Keratinocyte (primary cell): ENCODE measurements at regions not wholly inside any gene's neighbourhood (a gene's known extent, or its start where the extent isn't known, plus 50 kb on each side); places are given as distances from the start of the nearest gene placed in this dataset.

ENCODE experiments used
- DNase-seq: peaks from one replicate; pipeline ENCODE4 v3.0.0-alpha.2; 2011; ENCODE audit warnings: low read depth, missing footprints, low spot score
- FAIRE-seq: peaks from 2 replicates; lab custom pipeline; 2011; peaks lifted over from hg19 to GRCh38; lab: Jason Lieb, UNC
- H2AFZ ChIP-seq: 2 replicates; pipeline ENCODE4 v1.6.0; 2012; ENCODE audit warnings: low read length, control low read depth, inconsistent platforms; ENCODE audit not compliant: control insufficient read depth
- H3K27ac ChIP-seq: 2 replicates; pipeline ENCODE4 v1.5.1; 2011; ENCODE audit warnings: low read length; ENCODE audit not compliant: control insufficient read depth, insufficient read depth
- H3K27me3 ChIP-seq: 3 replicates; pipeline ENCODE4 v1.6.0; 2011; ENCODE audit warnings: low read length; ENCODE audit not compliant: control insufficient read depth, insufficient read depth; ENCODE audit errors: extremely low read depth
- H3K36me3 ChIP-seq, 2 experiments: 2 replicates in 1 of 2; 3 replicates in 1 of 2; pipeline ENCODE4 v1.5.1; 2011; ENCODE audit warnings: low read length in 2 of 2, mild to moderate bottlenecking in 1 of 2; ENCODE audit not compliant: control insufficient read depth in 2 of 2, insufficient read depth in 2 of 2; ENCODE audit errors: extremely low read depth in 1 of 2
- H3K4me1 ChIP-seq: 3 replicates; pipeline ENCODE4 v1.5.1; 2011; ENCODE audit warnings: low read length; ENCODE audit not compliant: control insufficient read depth, insufficient read depth; ENCODE audit errors: extremely low read depth
- H3K4me2 ChIP-seq: 3 replicates; pipeline ENCODE4 v1.6.0; 2011; ENCODE audit warnings: low read depth, low read length; ENCODE audit not compliant: control insufficient read depth, insufficient read depth; ENCODE audit errors: extremely low read depth
- H3K4me3 ChIP-seq, 3 experiments: fragments of 200-600 bp in 1 of 3; sonication (generic) in 1 of 3; 2 replicates in 2 of 3; 3 replicates in 1 of 3; pipeline ENCODE4 v1.5.1; 2011 to 2016; ENCODE audit warnings: low read length in 3 of 3, mild to moderate bottlenecking in 3 of 3, control low read depth in 2 of 3, inconsistent platforms in 1 of 3, low read depth in 1 of 3, mixed read lengths in 1 of 3, mixed run types in 1 of 3, moderate library complexity in 1 of 3; ENCODE audit not compliant: control insufficient read depth in 2 of 3, insufficient read depth in 2 of 3; ENCODE audit errors: extremely low read depth in 1 of 3
- H3K79me2 ChIP-seq: 2 replicates; pipeline ENCODE4 v1.6.0; 2012; ENCODE audit warnings: low read length; ENCODE audit not compliant: control insufficient read depth, insufficient read depth
- H3K9ac ChIP-seq: 3 replicates; pipeline ENCODE4 v1.6.0; 2011; ENCODE audit warnings: low read length; ENCODE audit not compliant: control insufficient read depth, insufficient read depth; ENCODE audit errors: extremely low read depth
- H3K9me1 ChIP-seq: 3 replicates; pipeline ENCODE4 v1.6.0; 2011; ENCODE audit warnings: low read length; ENCODE audit not compliant: control insufficient read depth, insufficient read depth; ENCODE audit errors: extremely low read depth
- H3K9me3 ChIP-seq: 2 replicates; pipeline ENCODE4 v1.5.1; 2012; ENCODE audit warnings: low read depth, low read length; ENCODE audit not compliant: control insufficient read depth
- H4K20me1 ChIP-seq: 3 replicates; pipeline ENCODE4 v1.6.0; 2011; ENCODE audit warnings: low read length; ENCODE audit not compliant: control insufficient read depth, insufficient read depth; ENCODE audit errors: extremely low read depth
- CTCF ChIP-seq, 3 experiments: IDR thresholded peaks in 1 of 3; conservative IDR thresholded peaks in 1 of 3; optimal IDR thresholded peaks in 1 of 3; 2 replicates in 2 of 3; 3 replicates in 1 of 3; pipeline versions ENCODE3 to v1.5.1; 2011; ENCODE audit warnings: low read length in 3 of 3, mild to moderate bottlenecking in 3 of 3, moderate library complexity in 2 of 3, control low read depth in 1 of 3, inconsistent platforms in 1 of 3; ENCODE audit not compliant: insufficient read depth in 2 of 3; ENCODE audit errors: extremely low read depth in 1 of 3
- EZH2 ChIP-seq: IDR thresholded peaks from one replicate; pipeline ENCODE4 v1.6.1; 2012; ENCODE audit warnings: inconsistent platforms, mild to moderate bottlenecking, low read length, moderate library complexity
- dilution Hi-C: fragments of 300-500 bp; cut with MboI; formaldehyde crosslinking; loops from one replicate; pipeline ENCODE4 v1.7.0; 2020; ENCODE audit warnings: low sequenced_read_pairs; ENCODE audit not compliant: extremely low pct_ligation_motif_present

- Histone ChIP-seq H3K9me3 (no peaks in the 10 kb centered on the region), H3K4me2 (no peak overlapping the region), H4K20me1 (no peaks in the 10 kb centered on the region), H3K27ac (no peak overlapping the region), H3K9me1 (no peaks in the 10 kb centered on the region), H2AFZ (no peak overlapping the region), H3K9ac (no peak overlapping the region), H3K4me3 (no peak overlapping the region), H3K4me1 (no peaks in the 10 kb centered on the region), H3K27me3 (no peaks in the 10 kb centered on the region), H3K36me3 (no peaks in the 10 kb centered on the region), H3K79me2 (no peaks in the 10 kb centered on the region)
- no peak for FAIRE-seq
- TF ChIP-seq EZH2 = no peak
- no peak for TF ChIP-seq CTCF (optimal IDR thresholded peaks at IDR 0.05 in 1 of 3, IDR thresholded peaks at IDR 0.05 in 1 of 3, conservative IDR thresholded peaks at IDR 0.05 in 1 of 3; ENCODE audit: extremely low read depth in 1 of 3, insufficient read depth in 2 of 3, low read length in 3 of 3)
- DNase-seq = no peak
- dilution Hi-C loops = no loop called here
Observed at GRCh38 chr18:55663891-55664290, 75.9 kb upstream of the TCF4 start.

DNA sequence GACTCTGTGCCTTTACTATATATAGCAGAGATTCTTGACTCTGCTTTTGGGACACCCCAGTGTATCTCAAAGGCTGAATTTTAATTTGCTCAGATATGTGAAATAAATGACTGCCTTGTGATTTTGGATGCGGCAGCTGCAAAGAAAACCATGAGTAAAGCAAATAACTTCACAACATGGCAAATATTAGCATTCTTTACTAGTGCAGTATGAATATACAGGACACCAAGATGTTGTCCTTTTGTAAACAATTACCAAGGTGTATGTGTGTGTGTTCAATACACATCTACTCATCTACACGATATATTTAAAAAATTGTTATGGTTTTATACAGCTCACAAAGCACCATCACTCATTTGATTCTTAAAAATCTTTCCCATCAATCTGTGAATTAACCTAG is 70.6 kb upstream of the TCF4 start:
- Histone ChIP-seq H3K4me3 (no peak overlapping the region), H3K9me3 (no peaks in the 10 kb centered on the region), H3K27ac (no peak overlapping the region), H3K9ac (no peak overlapping the region), H4K20me1 (no peaks in the 10 kb centered on the region), H3K4me1 (no peaks in the 10 kb centered on the region), H3K79me2 (no peaks in the 10 kb centered on the region), H2AFZ (no peak overlapping the region), H3K36me3 (no peaks in the 10 kb centered on the region), H3K9me1 (no peaks in the 10 kb centered on the region), H3K4me2 (no peak overlapping the region), H3K27me3 (no peaks in the 10 kb centered on the region)
- TF ChIP-seq EZH2 (no peak), CTCF (optimal IDR thresholded peaks at IDR 0.05 in 1 of 3, IDR thresholded peaks at IDR 0.05 in 1 of 3, conservative IDR thresholded peaks at IDR 0.05 in 1 of 3; ENCODE audit: extremely low read depth in 1 of 3, insufficient read depth in 2 of 3, low read length in 3 of 3) (no peak)
- DNase-seq = no peak
- no peak for FAIRE-seq
- dilution Hi-C loops = no loop called here
